ENCODE measurements at regions not wholly inside any gene's neighbourhood (a gene's known extent, or its start where the extent isn't known, plus 50 kb on each side); places are given as distances from the start of the nearest gene placed in this dataset.

DNA sequence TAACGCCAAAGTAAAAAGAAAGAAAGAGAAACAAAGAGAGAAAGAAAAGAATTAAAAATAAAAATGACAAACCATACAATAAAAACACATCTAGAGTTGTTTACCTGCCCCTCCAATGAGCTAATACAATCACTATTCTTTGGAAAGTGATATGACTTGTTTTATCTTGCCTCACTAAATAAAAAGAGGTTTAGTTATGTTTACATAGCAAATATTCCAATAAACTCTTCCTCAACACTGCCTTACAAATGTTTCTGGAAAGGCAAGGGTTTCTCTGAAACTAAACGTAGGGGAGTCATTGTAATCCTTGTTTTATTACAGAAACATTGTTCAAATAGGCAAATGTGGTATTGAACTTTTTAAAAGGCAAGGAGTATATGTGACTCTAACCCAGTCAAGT, 396.2 kb downstream of the EPM2A start:
- TF ChIP-seq, protein P1, sequence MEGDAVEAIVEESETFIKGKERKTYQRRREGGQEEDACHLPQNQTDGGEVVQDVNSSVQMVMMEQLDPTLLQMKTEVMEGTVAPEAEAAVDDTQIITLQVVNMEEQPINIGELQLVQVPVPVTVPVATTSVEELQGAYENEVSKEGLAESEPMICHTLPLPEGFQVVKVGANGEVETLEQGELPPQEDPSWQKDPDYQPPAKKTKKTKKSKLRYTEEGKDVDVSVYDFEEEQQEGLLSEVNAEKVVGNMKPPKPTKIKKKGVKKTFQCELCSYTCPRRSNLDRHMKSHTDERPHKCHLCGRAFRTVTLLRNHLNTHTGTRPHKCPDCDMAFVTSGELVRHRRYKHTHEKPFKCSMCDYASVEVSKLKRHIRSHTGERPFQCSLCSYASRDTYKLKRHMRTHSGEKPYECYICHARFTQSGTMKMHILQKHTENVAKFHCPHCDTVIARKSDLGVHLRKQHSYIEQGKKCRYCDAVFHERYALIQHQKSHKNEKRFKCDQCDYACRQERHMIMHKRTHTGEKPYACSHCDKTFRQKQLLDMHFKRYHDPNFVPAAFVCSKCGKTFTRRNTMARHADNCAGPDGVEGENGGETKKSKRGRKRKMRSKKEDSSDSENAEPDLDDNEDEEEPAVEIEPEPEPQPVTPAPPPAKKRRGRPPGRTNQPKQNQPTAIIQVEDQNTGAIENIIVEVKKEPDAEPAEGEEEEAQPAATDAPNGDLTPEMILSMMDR (IDR thresholded peaks at IDR 0.05; ENCODE audit: low read length), result no peak
- TF ChIP-seq EZH2 (IDR thresholded peaks at IDR 0.05; ENCODE audit: borderline replicate concordance, low read length), result no peak

Data from OCI-LY1 (cell line).